GM12878 (cell line): ENCODE measurements at regions not wholly inside any gene's neighbourhood (a gene's known extent, or its start where the extent isn't known, plus 50 kb on each side); places are given as distances from the start of the nearest gene placed in this dataset.

Source experiments
- ESRRA ChIP-seq: IDR thresholded peaks from 2 replicates; pipeline ENCODE4 v1.6.1; 2012; ENCODE audit warnings: mild to moderate bottlenecking, low read length, improper control_type of control experiment
- EZH2 ChIP-seq: IDR thresholded peaks from 2 replicates; pipeline ENCODE4 v1.6.1; 2012; ENCODE audit warnings: low read depth, mild to moderate bottlenecking, control low read depth, inconsistent platforms, low read length, borderline replicate concordance; ENCODE audit not compliant: control insufficient read depth
- POLR2AphosphoS5 ChIP-seq: IDR thresholded peaks from 2 replicates; pipeline ENCODE4 v1.6.1; 2011; ENCODE audit warnings: mild to moderate bottlenecking, low read length, inconsistent platforms
- ZNF384 ChIP-seq: IDR thresholded peaks from 2 replicates; pipeline ENCODE4 v1.6.1; 2012; ENCODE audit warnings: low read depth, mild to moderate bottlenecking, low read length, improper control_type of control experiment, borderline replicate concordance
- ZNF592 ChIP-seq: fragments of 450-650 bp; IDR thresholded peaks from 2 replicates; pipeline ENCODE4 v1.6.1; 2017; ENCODE audit warnings: mild to moderate bottlenecking, moderate library complexity

GRCh38 chr15:96505014-96505413 lies 174.5 kb downstream of the NR2F2 start:
- no peak for TF ChIP-seq ZNF592
- TF ChIP-seq EZH2: no peak
- no peak for TF ChIP-seq ZNF384
- TF ChIP-seq ESRRA: no peak
- no peak for TF ChIP-seq POLR2AphosphoS5
